Suprapubic skin (tissue), 4 donors: ENCODE measurements at regions not wholly inside any gene's neighbourhood (a gene's known extent, or its start where the extent isn't known, plus 50 kb on each side); places are given as distances from the start of the nearest gene placed in this dataset.

Experiments
- CTCF ChIP-seq, 2 donors: fragments of 200-600 bp in 1 of 2; fragments of 450-650 bp in 1 of 2; sonication (generic) in 1 of 2; IDR thresholded peaks; one replicate each; pipeline ENCODE4 v1.5.1; 2016 to 2019; ENCODE audit warnings: antibody characterized with exemption in 2 of 2, mild to moderate bottlenecking in 1 of 2, moderate library complexity in 1 of 2
- POLR2A ChIP-seq, 2 donors: fragments of 450-650 bp; IDR thresholded peaks; one replicate each; pipeline ENCODE4 v1.6.1; 2017; ENCODE audit warnings: antibody characterized with exemption in 2 of 2, mild to moderate bottlenecking in 2 of 2, moderate library complexity in 2 of 2
- POLR2AphosphoS5 ChIP-seq, 3 donors: sonication (generic); formaldehyde crosslinking; IDR thresholded peaks; one replicate each; pipeline ENCODE4 v1.6.1; 2017; ENCODE audit warnings: antibody characterized with exemption in 3 of 3

- TF ChIP-seq CTCF (IDR thresholded peaks at IDR 0.05), result no peak
- TF ChIP-seq POLR2AphosphoS5 (IDR thresholded peaks at IDR 0.05), result no peak
- no peak for TF ChIP-seq POLR2A (IDR thresholded peaks at IDR 0.05)
Observed at GRCh38 chr5:164876793-164877192, 1371.4 kb downstream of the MAT2B start.
